ENCODE measurements at regions not wholly inside any gene's neighbourhood (a gene's known extent, or its start where the extent isn't known, plus 50 kb on each side); places are given as distances from the start of the nearest gene placed in this dataset.
"Not testable (repeated sequence)": the region's sequence is repeated elsewhere in the genome, so short reads cannot be mapped to it uniquely, and the experiment has no call there.

- DNase-seq = no peak
These were observed 141.9 kb downstream of the MID1IP1 start for GRCh38 chrX:38943120-38943519.

GRCh38 chrX:38948046-38948445, 146.8 kb downstream of the MID1IP1 start:
- DNase-seq = no peak

GRCh38 chrX:38954520-38954919, 153.3 kb downstream of the MID1IP1 start:
- DNase-seq = no peak

GRCh38 chrX:38959736-38960135, 158.5 kb downstream of the MID1IP1 start:
- DNase-seq = no peak

- DNase-seq = no peak
These were observed 158.9 kb downstream of the MID1IP1 start for GRCh38 chrX:38960137-38960536.

GRCh38 chrX:38961936-38962335, 160.7 kb downstream of the MID1IP1 start:
- no peak for DNase-seq

GRCh38 chrX:38963244-38963643, 162.0 kb downstream of the MID1IP1 start:
- not testable (repeated sequence) for DNase-seq

GRCh38 chrX:38965888-38966287, 164.6 kb downstream of the MID1IP1 start:
- no peak for DNase-seq

GRCh38 chrX:38968344-38969216, 167.3 kb downstream of the MID1IP1 start:
- DNase-seq = no peak

GRCh38 chrX:38970074-38970473, 168.8 kb downstream of the MID1IP1 start:
- no peak for DNase-seq

GRCh38 chrX:38970845-38971244, 169.6 kb downstream of the MID1IP1 start:
- no peak for DNase-seq

- DNase-seq = no peak
These were observed 172.1 kb downstream of the MID1IP1 start for GRCh38 chrX:38973322-38973721.

- DNase-seq = no peak
These were observed 173.3 kb downstream of the MID1IP1 start for GRCh38 chrX:38974542-38974941.

- no peak for DNase-seq
These were observed 174.2 kb downstream of the MID1IP1 start for GRCh38 chrX:38975368-38975942.

GRCh38 chrX:38982370-38982769, 181.1 kb downstream of the MID1IP1 start:
- no peak for DNase-seq

GRCh38 chrX:38982843-38983242, 181.6 kb downstream of the MID1IP1 start:
- DNase-seq = no peak

- peak; percentile 19 for DNase-seq
These were observed 184.1 kb downstream of the MID1IP1 start for GRCh38 chrX:38985375-38985774.

- no peak for DNase-seq
These were observed 184.7 kb downstream of the MID1IP1 start for GRCh38 chrX:38985945-38986344.

GRCh38 chrX:38986586-38986985, 185.3 kb downstream of the MID1IP1 start:
- no peak for DNase-seq

- DNase-seq = no peak
These were observed 186.0 kb downstream of the MID1IP1 start for GRCh38 chrX:38987198-38987651.

GRCh38 chrX:38988301-38988700, 187.0 kb downstream of the MID1IP1 start:
- no peak for DNase-seq

- DNase-seq = no peak
These were observed 187.8 kb downstream of the MID1IP1 start for GRCh38 chrX:38989076-38989475.

GRCh38 chrX:38991656-38992440, 190.6 kb downstream of the MID1IP1 start:
- no peak for DNase-seq
